Activated CD4-positive, CD25-positive, alpha-beta regulatory T cell (primary cell): ENCODE measurements at regions not wholly inside any gene's neighbourhood (a gene's known extent, or its start where the extent isn't known, plus 50 kb on each side); places are given as distances from the start of the nearest gene placed in this dataset.

Experiments
- DNase-seq, 4 experiments: peaks; one replicate each; lab custom pipeline; 2025; lab: John Stamatoyannopoulos, UW

DNA sequence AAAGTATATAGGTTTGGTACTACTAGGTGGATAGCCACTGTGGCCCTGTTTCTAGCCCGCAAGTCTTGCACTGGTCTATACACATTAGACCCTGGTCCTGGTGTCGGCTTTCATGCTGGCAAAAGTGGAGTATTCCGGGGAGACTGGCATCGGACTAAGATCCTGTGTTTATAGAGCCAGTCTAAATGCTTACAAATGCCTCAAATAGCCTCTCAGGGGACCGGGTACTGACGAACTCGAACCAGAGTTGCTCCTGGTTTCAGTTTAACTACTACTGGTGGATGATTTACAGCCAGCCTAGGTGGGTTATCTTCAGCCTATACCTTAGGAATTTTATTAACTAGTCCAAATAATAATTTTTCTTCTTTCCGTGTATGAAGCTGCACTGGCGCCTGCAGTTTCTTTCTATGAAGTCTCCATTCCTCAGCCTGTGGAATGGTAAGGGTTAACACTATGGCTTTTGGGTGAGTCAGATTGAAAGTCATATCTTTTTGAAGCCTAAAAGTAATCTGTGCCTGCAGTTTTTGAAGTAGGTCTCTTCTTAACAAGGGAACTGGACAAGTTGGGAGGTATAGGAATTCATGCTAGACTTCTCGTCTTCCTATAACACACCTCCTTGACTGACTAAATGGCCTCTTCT, 51.3 kb downstream of the OR10H4 start:
- no peak for DNase-seq

- DNase-seq: peak in 1 of 4 experiments; percentile 8
Observed at GRCh38 chr19:16001481-16002312, 52.9 kb downstream of the OR10H4 start.

GRCh38 chr19:16002406-16003384, 53.9 kb downstream of the OR10H4 start:
- DNase-seq: no peak

DNA sequence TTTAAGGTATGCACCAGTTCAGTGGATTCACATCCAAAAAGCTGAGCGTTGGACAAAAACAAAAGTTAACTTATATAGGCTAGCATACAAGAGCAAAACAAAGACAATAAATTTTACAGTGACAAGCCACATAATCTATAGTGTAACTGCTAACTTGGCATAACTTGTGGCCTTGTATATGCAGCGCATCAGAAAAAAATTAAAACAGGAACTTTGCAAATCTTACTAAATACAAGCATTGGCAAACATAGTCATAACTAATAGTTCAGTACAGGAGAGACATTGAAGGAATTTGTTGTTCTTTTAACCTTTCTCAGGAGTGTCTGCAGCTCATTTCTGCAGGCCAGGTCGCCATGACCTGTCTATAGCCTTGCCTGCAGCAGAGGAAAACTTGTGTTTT, 54.6 kb downstream of the OR10H4 start:
- DNase-seq: no peak

GRCh38 chr19:16005925-16006324, 57.1 kb downstream of the OR10H4 start:
- no peak for DNase-seq

- no peak for DNase-seq
Observed at GRCh38 chr19:16012552-16012951, 63.7 kb upstream of the TPM4 start.

DNA sequence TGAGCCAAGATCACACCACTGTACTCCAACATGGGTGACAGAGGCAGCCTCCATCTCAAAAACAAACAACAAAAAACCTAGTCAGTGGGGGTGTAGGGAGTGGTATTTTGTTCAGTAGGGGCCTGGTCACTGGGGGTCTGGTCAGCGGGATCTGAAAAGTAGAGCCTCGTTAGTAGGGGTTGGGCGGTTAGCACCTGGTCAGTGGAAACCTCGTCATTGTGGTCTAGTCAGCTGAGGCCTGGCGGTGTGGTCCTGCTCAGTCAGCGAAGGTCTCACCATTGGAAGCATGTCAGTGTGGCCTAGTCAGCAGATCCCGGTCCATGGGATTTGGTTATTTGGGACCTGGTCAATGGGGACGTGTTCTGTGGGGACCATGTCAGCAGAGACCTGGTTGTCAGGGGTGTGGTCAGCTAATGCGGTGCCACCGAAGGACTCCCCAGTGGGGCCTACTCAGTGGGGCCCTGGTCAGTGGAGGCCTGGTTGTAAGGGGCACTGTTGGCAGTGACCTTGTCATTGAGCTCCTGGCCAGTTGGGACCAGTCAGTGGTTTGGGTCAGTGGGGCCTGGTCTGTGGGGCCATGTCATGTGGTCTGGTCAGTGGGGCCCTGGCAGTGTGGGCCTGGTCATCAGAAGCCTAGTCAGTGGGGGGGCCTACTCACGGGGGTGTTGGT, 63.0 kb upstream of the TPM4 start:
- DNase-seq: no peak

DNA sequence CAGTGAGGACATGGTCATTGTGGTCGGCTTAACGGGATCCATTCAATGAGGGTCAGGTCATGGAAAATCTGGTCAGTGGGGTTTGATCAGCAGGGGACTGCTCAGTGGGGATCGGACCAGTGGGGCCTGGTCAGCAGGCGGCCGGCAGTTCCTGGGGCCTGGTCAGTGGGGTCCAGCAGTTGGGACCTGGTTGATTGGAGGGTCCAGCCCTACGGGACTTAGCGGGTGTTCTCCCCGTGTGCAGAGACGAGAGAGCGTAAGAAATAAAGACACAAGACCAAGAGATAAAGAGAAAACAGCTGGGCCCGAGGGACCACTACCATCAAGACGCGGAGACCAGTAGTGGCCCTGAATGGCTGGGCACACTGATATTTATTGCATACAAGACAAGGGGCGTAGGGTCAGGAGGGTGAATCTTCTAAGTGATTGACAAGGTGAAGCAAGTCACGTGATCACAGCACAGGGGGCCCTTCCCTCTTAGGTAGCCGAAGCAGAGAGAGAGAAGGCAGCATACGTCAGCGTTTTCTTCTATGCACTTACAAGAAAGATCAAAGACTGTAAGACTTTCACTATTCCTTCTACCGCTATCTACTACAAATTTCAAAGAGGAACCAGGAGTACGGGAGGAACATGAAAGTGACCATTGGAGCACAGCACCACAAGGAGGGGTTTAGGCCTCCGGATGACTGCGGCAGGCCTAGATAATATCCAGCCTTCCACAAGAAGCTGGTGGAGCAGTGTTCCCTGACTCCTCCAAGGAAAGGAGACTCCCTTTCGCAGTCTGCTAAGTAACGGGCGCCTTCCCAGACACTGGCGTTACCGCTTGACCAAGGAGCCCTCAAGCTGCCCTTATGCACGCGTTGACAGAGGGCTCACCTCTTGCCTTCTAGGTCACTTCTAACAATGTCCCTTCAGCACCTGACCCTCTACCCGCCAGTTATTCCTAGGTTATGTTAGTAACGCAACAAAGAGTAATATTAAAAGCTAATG, 62.1 kb upstream of the TPM4 start:
- no peak for DNase-seq

DNA sequence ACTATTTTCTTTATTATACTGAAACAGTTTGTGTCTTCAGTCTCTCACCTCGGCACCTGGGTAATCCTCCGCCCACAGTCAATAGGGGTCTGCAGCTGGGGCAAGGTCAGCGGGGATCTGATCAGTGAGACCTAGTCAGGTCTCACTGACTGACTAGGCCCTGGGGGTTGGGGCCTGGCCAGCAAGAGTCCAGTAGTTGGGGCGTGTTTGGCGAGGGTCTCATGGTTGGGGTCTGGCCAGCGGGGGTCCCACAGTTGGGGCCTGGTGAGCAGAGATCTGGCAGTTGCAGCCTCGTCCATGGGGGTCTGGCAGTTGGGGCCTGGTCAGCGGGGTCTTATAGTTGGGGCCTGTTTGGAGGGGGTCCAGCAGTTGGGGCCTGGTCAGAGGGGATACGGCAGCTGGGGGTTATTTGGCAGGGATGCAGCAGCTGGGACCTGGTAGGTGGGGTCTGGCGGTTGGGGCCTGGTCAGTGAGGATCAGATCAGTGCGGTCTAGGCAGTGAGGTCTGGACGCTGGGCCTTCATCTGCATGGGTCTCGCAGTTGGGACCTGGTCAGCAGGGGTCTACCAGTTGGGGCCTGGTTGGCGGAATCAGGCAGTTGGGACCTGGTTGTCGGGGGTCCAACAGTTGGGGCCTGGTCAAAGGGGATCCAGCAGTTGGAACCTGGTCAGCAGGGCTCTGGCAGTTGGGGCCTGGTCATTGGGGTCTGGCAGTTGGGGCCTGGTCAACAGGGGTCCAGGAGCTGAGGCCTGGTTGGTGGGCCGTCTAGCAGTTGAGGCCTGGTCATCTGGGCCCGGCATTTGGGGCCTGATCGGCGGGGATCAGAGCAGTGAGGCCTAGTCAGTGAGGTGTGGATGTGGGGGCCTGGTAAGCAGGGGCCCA, 61.1 kb upstream of the TPM4 start:
- DNase-seq: no peak

GRCh38 chr19:16015805-16016173, 60.5 kb upstream of the TPM4 start:
- no peak for DNase-seq

- DNase-seq: no peak
Observed at GRCh38 chr19:16016226-16017137, 59.8 kb upstream of the TPM4 start.

DNA sequence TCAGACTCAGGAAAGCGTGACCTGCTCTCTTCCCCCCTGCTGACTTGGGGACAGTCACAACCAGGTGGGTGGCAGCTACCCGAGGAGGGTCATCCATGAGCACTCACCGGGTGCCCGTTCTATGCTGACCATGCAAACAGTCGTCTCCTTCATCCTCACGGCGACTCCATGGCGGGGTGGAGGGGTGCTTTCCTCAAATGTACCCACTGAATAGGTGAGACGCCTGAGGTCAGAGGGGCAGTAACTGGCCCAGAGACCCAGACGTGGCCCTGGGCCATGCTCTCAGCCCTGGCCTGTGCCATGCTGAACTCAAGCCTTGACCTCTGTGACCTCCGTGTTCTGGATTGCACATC, 59.2 kb upstream of the TPM4 start:
- no peak for DNase-seq

DNA sequence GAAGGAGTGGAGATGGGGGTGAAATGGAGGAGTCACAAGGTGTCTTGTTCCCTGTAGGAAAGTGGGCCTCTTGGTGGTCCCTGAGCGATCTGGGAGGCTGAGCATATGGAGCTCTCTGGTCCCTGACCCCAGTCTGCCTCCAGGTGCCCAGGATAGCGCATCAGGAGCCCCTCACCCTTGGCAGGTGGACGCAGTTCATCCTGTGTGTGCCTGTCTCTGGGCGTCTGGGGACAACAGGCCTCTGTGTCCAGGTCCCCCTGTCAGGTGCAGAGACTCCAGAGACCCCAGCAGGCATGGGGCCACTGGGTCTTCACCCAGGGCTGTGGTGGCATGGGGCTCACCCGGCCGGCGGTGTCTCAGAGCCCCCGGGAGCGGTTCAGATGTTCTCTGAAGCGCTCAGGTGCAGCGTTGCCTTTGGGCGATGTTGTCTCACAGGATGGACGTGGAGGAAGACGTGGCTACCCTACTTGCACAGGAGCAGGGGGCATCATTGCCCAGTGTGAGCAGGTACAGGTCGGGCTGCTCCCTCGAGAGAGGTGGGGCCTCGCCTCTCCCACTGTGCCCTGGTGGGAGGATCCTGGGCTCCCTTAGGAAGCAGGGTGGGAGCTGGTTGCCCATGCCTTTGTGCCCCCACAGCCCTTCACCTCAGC, 58.1 kb upstream of the TPM4 start:
- no peak for DNase-seq

- DNase-seq: no peak
Observed at GRCh38 chr19:16018801-16019551, 57.3 kb upstream of the TPM4 start.

DNA sequence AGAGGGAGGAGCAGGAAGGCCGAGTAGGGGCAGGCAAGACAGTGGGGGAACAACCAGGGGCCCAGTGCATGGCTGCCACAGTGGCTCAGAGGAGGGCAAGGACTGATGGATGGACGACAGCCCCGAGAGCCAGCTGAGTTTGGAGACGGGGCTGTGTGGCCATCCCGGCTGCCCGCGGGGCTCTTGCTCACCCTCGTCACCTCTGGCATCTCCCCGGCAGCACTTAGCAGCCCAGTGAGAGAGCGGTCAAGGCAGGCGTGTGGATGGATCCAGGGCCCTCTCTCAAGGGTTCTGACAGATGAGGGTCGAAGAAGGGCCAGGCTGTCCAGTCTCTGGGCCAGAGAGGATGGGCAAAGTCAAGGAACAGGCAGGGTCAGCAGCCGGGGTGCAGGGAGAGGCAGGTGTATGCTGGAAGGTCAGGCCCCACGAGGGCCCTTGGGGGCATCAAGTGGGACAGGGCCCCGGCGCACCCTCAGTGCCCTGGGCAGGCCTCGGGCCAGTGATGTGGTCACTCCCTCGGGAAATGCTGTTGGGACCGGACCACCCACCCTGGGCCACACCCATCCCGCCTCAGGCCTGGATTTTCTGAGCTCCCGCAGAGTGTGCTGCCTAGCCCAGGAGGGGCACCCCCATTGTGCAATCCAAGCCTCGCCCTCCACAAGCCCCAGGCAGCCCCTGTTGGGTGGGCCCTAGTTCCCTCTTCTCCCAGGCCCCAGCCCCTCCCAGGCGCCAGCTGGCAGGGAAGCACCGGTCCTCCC, 56.4 kb upstream of the TPM4 start:
- DNase-seq: no peak

DNA sequence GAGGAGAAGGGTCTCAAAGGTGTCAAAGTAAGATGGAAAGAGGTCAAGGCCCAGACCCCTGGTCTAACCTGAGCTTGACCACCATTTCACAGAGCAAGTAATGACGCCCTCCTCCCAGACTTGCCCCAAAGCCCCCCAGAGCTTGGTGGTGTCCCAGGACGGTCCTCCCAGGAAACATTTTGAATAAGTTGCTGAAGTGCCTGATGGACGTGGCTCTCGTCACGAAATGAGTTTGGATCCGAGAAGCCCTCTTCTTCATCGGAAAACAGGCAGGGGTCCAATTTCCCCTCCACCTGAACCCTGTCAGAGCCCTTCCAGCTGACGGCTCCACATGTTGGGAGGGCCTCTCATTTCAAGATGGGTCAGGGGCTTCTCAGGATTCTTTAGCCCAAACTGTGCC, 54.5 kb upstream of the TPM4 start:
- no peak for DNase-seq

DNA sequence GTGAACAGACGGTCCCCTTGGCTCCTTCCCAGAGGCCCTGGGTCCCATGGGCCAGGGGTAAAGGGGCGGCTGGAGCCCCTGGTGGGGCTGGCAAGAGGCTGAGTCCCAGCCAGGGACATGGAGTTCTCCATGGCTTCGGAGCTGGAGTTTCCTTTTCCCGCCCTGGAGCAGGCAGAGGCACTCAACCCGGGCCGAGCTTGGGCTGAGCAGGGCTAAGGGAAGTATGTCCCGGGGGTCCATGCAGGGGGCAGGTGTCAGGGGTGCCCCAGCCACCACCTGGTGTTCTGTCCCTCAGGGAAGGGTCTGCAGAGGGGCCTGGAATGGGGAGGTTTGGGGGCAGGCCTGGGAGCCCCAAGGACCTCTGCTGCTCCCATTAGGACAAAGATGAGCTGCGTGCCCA, 54.0 kb upstream of the TPM4 start:
- no peak for DNase-seq
